Esophagus squamous epithelium (tissue), 5 donors: ENCODE measurements at regions not wholly inside any gene's neighbourhood (a gene's known extent, or its start where the extent isn't known, plus 50 kb on each side); places are given as distances from the start of the nearest gene placed in this dataset.
"Not testable (repeated sequence)": the region's sequence is repeated elsewhere in the genome, so short reads cannot be mapped to it uniquely, and the experiment has no call there.

Experiments
- DNase-seq: peaks from one replicate; lab custom pipeline; 2025; lab: John Stamatoyannopoulos, UW
- H3K27ac ChIP-seq, 4 donors: fragments of 200-600 bp; sonication (generic); one replicate each; pipeline ENCODE4 v1.5.1; 2016 to 2019; ENCODE audit warnings: mild to moderate bottlenecking in 1 of 4
- H3K27me3 ChIP-seq, 4 donors: fragments of 200-600 bp; sonication (generic); 1 replicate in 3 of 4; 2 replicates in 1 of 4; pipeline versions ENCODE4 v1.5.1 to v1.6.0; 2017 to 2021; ENCODE audit warnings: antibody characterized with exemption in 1 of 4
- H3K36me3 ChIP-seq, 3 donors: fragments of 200-600 bp; sonication (generic); one replicate each; pipeline ENCODE4 v1.5.1; 2016 to 2019
- H3K4me1 ChIP-seq, 3 donors: fragments of 200-600 bp; sonication (generic); one replicate each; pipeline ENCODE4 v1.5.1; 2017 to 2019
- H3K4me3 ChIP-seq, 4 donors: fragments of 200-600 bp; sonication (generic); 1 replicate in 3 of 4; 2 replicates in 1 of 4; pipeline ENCODE4 v1.5.1; 2016 to 2019; ENCODE audit warnings: mild to moderate bottlenecking in 2 of 4, moderate library complexity in 1 of 4
- H3K9me3 ChIP-seq, 3 donors: fragments of 200-600 bp; sonication (generic); one replicate each; pipeline ENCODE4 v1.5.1; 2016 to 2019
- POLR2A ChIP-seq, 4 donors: fragments of 450-650 bp; IDR thresholded peaks; one replicate each; pipeline ENCODE4 v1.6.1; 2017; ENCODE audit warnings: antibody characterized with exemption in 4 of 4, mild to moderate bottlenecking in 4 of 4, moderate library complexity in 3 of 4
- WGBS, 2 donors: methylation state at CpG; one replicate each; pipeline ENCODE4 v1.1.5; 2018; 5-methylcytosine and 5-hydroxymethylcytosine counted together
- intact Hi-C: fragments of 100-400 bp; cut with DNase I; formaldehyde crosslinking; loops from one replicate; pipeline ENCODE4 v1.15.0; 2022
- TF ChIP-seq, protein P1 (sequence below), 6 experiments: fragments of 450-650 bp in 4 of 6; fragments of 200-600 bp in 2 of 6; sonication (generic) in 2 of 6; IDR thresholded peaks; one replicate each; pipeline ENCODE4 v1.5.1; 2016 to 2019; ENCODE audit warnings: antibody characterized with exemption in 6 of 6, mild to moderate bottlenecking in 4 of 6, moderate library complexity in 4 of 6
- donor health status: DM: yes; HTN: yes; CAD: no.

DNA sequence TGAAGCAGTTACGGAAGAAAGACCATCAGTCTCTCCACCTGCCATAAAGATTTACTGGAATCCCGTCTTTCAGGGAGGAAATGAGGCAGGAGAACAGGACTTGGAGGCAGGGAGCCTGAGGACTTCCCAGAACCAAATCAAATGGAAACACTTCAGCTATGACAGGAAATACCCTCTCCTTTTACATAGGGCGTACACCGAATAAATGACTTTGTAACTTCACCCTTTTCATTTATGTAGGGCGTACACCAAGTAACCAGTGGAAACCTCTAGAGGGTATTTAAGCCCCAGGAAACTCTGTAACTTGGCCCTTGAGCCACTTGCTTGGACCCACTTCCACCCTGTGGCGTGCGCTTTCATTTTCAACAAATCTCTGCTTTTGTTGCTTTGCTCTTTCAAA, 218.3 kb upstream of the SLC39A10 start:
- Histone ChIP-seq H3K4me1 (no peaks in the 10 kb centered on the region), H3K36me3 (no peaks in the 10 kb centered on the region), H3K4me3 (no peak overlapping the region), H3K27ac (no peak overlapping the region), H3K27me3 (no peaks in the 10 kb centered on the region), H3K9me3 (peaks cover 0 to 7% (median 0%) of the 10 kb centered on the region in 3 donors)
- 79 to 89% methylated on average over 7 of the region's 7 CpGs for WGBS, 2 donors
- DNase-seq: no peak
- TF ChIP-seq POLR2A (IDR thresholded peaks at IDR 0.05): no peak
- TF ChIP-seq, protein P1, sequence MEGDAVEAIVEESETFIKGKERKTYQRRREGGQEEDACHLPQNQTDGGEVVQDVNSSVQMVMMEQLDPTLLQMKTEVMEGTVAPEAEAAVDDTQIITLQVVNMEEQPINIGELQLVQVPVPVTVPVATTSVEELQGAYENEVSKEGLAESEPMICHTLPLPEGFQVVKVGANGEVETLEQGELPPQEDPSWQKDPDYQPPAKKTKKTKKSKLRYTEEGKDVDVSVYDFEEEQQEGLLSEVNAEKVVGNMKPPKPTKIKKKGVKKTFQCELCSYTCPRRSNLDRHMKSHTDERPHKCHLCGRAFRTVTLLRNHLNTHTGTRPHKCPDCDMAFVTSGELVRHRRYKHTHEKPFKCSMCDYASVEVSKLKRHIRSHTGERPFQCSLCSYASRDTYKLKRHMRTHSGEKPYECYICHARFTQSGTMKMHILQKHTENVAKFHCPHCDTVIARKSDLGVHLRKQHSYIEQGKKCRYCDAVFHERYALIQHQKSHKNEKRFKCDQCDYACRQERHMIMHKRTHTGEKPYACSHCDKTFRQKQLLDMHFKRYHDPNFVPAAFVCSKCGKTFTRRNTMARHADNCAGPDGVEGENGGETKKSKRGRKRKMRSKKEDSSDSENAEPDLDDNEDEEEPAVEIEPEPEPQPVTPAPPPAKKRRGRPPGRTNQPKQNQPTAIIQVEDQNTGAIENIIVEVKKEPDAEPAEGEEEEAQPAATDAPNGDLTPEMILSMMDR (IDR thresholded peaks at IDR 0.05): no peak
- intact Hi-C loops: no loop called here

DNA sequence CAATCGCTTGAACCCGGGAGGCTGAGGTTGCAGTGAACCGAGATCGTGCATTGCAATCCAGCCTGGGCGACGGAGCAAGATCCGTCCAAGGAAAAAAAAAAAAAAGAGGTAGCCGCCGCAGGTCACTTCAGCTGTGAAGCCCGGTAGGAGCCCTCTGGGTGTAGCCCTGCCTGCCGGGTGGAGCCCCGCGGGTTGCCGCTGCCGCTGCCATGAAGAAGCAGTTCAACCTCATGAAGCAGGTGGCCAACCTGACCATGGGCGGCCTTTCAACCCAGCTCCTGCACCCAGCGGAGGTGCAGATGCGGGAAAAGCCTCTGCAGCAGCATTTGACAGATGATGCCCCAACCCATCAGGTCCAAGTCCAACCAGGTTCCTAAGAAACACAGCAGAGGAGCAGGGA, 219.5 kb upstream of the SLC39A10 start:
- H3K27ac ChIP-seq: no peak overlapping the region
- H3K4me1 ChIP-seq: no peaks in the 10 kb centered on the region
- TF ChIP-seq, protein P1 (IDR thresholded peaks at IDR 0.05): no peak
- no peak for TF ChIP-seq POLR2A (IDR thresholded peaks at IDR 0.05)
- peaks cover 0 to 7% (median 0%) of the 10 kb centered on the region in 3 donors for H3K9me3 ChIP-seq
- H3K27me3 ChIP-seq: no peaks in the 10 kb centered on the region
- intact Hi-C loops: no loop called here
- WGBS, 2 donors: 95 to 97% methylated on average over 13 to 16 of the region's 18 CpGs
- no peak for DNase-seq
- H3K36me3 ChIP-seq: no peaks in the 10 kb centered on the region
- H3K4me3 ChIP-seq: no peak overlapping the region

DNA sequence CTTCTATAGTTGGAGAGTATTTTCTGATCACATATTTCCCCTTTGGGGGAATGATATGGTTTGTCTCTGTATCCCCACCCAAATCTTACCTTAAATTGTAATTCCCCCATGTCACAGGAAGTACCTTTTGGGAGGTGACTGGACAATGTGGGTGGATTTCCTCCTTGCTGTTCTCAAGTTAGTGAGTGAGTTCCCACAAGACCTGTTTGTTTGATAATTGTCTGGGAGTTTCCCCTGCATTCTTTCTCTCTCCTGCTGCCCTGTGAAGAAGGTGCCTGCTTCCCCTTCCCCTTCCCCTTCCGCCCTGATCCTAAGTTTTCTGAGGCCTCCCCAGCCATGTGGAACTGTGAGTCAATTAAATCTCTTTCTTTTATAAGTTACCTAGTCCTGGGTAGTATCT, 222.7 kb upstream of the SLC39A10 start:
- Histone ChIP-seq H3K27me3 (no peaks in the 10 kb centered on the region), H3K27ac (no peak overlapping the region), H3K9me3 (no peaks in the 10 kb centered on the region), H3K36me3 (no peaks in the 10 kb centered on the region), H3K4me1 (no peaks in the 10 kb centered on the region), H3K4me3 (no peak overlapping the region)
- TF ChIP-seq POLR2A (IDR thresholded peaks at IDR 0.05): no peak
- TF ChIP-seq, protein P1 (IDR thresholded peaks at IDR 0.05): no peak
- DNase-seq: no peak
- 80 to 81% methylated on average over 1 of the region's 1 CpG for WGBS, 2 donors
- intact Hi-C loops: no loop called here

DNA sequence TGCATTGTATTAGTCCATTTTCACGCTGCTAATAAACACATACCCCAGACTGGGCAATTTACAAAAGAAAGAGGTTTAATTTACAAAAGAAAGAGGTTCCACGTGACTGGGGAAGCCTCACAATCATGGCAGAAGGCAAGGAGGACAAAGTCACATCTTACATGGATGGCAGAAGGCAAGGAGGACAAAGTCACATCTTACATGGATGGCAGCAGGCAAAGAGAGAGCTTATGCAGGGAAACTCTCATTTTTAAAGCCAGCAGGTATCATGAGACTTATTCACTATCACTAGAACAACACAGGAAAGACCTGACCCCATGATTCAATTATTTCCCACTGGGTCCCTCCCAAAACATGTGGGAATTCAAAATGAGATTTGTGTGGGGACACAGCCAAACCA, 223.3 kb upstream of the SLC39A10 start:
- intact Hi-C loops: not testable (repeated sequence)

DNA sequence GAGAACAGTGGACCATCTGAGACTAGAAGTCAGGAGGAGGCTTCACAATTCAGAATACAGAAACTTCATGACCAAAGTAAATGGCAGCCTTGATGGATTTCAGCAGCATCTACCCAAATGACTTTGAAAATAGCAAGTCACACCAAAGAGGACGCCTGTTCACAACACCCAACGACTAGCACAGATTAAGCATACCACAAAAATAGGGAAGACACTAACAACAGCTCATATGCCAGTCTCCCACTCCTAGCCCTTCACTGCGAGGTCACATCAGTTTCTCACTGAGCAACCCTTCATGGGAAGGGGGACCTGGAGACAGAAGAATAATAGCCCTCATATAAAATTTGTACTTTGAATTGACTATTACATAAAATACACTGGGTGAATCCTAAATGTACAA, 228.4 kb upstream of the SLC39A10 start:
- intact Hi-C loops: no loop called here
- TF ChIP-seq, protein P1 (IDR thresholded peaks at IDR 0.05): no peak
- no peak for TF ChIP-seq POLR2A (IDR thresholded peaks at IDR 0.05)
- no peaks in the 10 kb centered on the region for H3K27me3 ChIP-seq
- no peaks in the 10 kb centered on the region for H3K36me3 ChIP-seq
- 68 to 88% methylated on average over 3 of the region's 3 CpGs for whole genome bisulfite sequencing, 2 donors
- H3K27ac ChIP-seq: no peak overlapping the region
- no peak overlapping the region for H3K4me3 ChIP-seq
- H3K9me3 ChIP-seq: no peaks in the 10 kb centered on the region
- DNase-seq: no peak
- H3K4me1 ChIP-seq: no peaks in the 10 kb centered on the region

More for the DNA sequence above, 223.3 kb upstream of the SLC39A10 start:
- H3K36me3 ChIP-seq, H3K9me3 ChIP-seq, H3K4me1 ChIP-seq, H3K4me3 ChIP-seq, H3K27me3 ChIP-seq, H3K27ac ChIP-seq, DNase-seq: not testable (repeated sequence)
- 53 to 77% methylated on average over 2 of the region's 2 CpGs for WGBS, 2 donors

DNA sequence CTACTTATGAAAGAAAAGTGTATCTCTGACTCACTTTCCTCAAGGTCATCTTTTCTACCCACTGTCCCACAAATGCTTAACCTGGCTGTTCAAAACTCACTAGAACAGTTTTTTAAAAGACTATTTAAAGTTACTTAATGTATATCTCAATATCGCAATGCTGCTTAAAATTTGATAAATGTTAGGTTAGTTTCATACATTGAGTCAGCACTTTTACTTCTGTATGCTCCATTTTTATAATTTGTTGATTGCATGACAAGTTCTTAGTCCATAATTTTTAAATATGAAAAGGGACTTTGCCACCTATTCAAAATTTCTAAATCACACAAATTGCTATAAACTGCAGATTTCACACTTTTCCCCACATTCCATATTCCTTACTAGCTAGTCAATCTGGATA, 231.7 kb upstream of the SLC39A10 start:
- no peaks in the 10 kb centered on the region for H3K9me3 ChIP-seq
- intact Hi-C loops: no loop called here
- no peaks in the 10 kb centered on the region for H3K27me3 ChIP-seq
- TF ChIP-seq, protein P1 (IDR thresholded peaks at IDR 0.05): no peak
- no peak for TF ChIP-seq POLR2A (IDR thresholded peaks at IDR 0.05)
- no peaks in the 10 kb centered on the region for H3K36me3 ChIP-seq
- no peak overlapping the region for H3K27ac ChIP-seq
- WGBS, 2 donors: 88 to 93% methylated on average over 1 of the region's 1 CpG
- no peak overlapping the region for H3K4me3 ChIP-seq
- no peak for DNase-seq
- H3K4me1 ChIP-seq: no peaks in the 10 kb centered on the region
